Stimulated activated CD4-positive, alpha-beta T cell treated with anti-CD3 and anti-CD28 coated beads, Interleukin-1b, Interleukin-23, amount 100 ng/mL, for 48 hours (primary cell): ENCODE measurements at regions not wholly inside any gene's neighbourhood (a gene's known extent, or its start where the extent isn't known, plus 50 kb on each side); places are given as distances from the start of the nearest gene placed in this dataset.
"Not testable (repeated sequence)": the region's sequence is repeated elsewhere in the genome, so short reads cannot be mapped to it uniquely, and the experiment has no call there.

Experiments used
- DNase-seq: peaks from one replicate; pipeline ENCODE4 v3.0.0-alpha.2; 2020

- no peak for DNase-seq
Measured at GRCh38 chr13:50396001-50396400, 380.8 kb downstream of the KCNRG start.

- DNase-seq: not testable (repeated sequence)
Measured at GRCh38 chr13:50396618-50397017, 381.4 kb downstream of the KCNRG start.

GRCh38 chr13:50400035-50400726, 384.9 kb downstream of the KCNRG start:
- DNase-seq: no peak

- no peak for DNase-seq
Measured at GRCh38 chr13:50401049-50401505, 385.8 kb downstream of the KCNRG start.

- DNase-seq: no peak
Measured at GRCh38 chr13:50401721-50402465, 386.6 kb downstream of the KCNRG start.

- DNase-seq: no peak
Measured at GRCh38 chr13:50403311-50403710, 388.1 kb downstream of the KCNRG start.

- DNase-seq: no peak
Measured at GRCh38 chr13:50404116-50404515, 388.9 kb downstream of the KCNRG start.

- no peak for DNase-seq
Measured at GRCh38 chr13:50404769-50405168, 389.5 kb downstream of the KCNRG start.

- DNase-seq: no peak
Measured at GRCh38 chr13:50406831-50407230, 391.6 kb downstream of the KCNRG start.

- DNase-seq: no peak
Measured at GRCh38 chr13:50408068-50408467, 392.8 kb downstream of the KCNRG start.

GRCh38 chr13:50409220-50409619, 394.0 kb downstream of the KCNRG start:
- DNase-seq: no peak

- DNase-seq: no peak
Measured at GRCh38 chr13:50410921-50411746, 395.9 kb downstream of the KCNRG start.

GRCh38 chr13:50412046-50412617, 396.9 kb downstream of the KCNRG start:
- no peak for DNase-seq

GRCh38 chr13:50414640-50415039, 399.4 kb downstream of the KCNRG start:
- no peak for DNase-seq

- DNase-seq: no peak
Measured at GRCh38 chr13:50415428-50415827, 400.2 kb downstream of the KCNRG start.

GRCh38 chr13:50417597-50417996, 402.4 kb downstream of the KCNRG start:
- no peak for DNase-seq

- DNase-seq: no peak
Measured at GRCh38 chr13:50419331-50419865, 404.2 kb downstream of the KCNRG start.

GRCh38 chr13:50419896-50420295, 404.7 kb downstream of the KCNRG start:
- DNase-seq: no peak

- no peak for DNase-seq
Measured at GRCh38 chr13:50420718-50421472, 405.7 kb downstream of the KCNRG start.

- DNase-seq: no peak
Measured at GRCh38 chr13:50421473-50422130, 406.4 kb downstream of the KCNRG start.
